ENCODE measurements at regions not wholly inside any gene's neighbourhood (a gene's known extent, or its start where the extent isn't known, plus 50 kb on each side); places are given as distances from the start of the nearest gene placed in this dataset.
A peak's percentile ranks its signal among the peaks of the same experiment; 100 is the strongest.

- DNase-seq (ENCODE audit: low read depth), result peak; percentile 17
Observed at GRCh38 chr2:12970861-12971260, 254.1 kb downstream of the TRIB2 start.

GRCh38 chr2:12971581-12972365 lies 255.0 kb downstream of the TRIB2 start:
- no peak for DNase-seq (ENCODE audit: low read depth)

GRCh38 chr2:12978066-12978835 lies 261.5 kb downstream of the TRIB2 start:
- DNase-seq (ENCODE audit: low read depth), result no peak

GRCh38 chr2:12979066-12979465 lies 262.3 kb downstream of the TRIB2 start:
- DNase-seq (ENCODE audit: low read depth), result no peak

DNA sequence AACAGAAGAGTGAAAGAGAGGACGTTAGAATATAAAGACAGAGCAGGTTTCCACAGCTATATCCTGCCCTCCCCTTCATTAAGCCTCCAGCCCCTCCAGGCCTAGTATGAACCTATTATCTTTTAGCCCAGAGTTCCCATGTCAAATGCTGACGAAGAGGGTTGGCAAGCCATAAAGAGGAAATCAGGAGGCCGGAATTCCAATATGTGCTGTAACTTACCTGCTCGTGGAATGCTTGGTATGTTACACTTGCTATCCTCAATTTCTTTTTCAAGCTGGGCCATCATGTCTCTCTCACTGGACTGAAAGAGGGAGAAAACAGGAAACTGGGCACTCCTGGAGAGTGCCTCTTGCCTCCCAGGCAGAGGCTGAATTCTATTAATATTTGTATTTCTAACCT lies 264.1 kb downstream of the TRIB2 start:
- DNase-seq (ENCODE audit: low read depth), result no peak

GRCh38 chr2:12982149-12982584 lies 265.4 kb downstream of the TRIB2 start:
- peak; percentile 16 for DNase-seq (ENCODE audit: low read depth)

DNA sequence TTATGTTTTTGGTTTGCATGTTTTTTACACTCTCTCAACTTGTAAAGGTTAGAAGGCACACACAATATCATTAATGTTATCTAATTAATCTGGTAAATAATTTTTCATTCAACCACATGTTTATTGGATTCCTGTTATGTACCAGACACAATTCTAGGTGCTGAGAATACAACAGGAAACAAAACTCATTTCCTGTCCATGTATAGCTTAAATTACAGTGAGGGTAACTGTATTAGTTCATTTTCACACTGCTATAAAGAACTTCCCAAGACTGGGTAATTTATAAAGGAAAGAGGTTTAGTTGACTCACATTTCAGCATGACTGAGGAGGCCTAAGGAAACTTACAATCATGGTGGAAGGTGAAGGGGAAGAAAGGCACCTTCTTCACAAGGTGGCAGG lies 270.5 kb downstream of the TRIB2 start:
- DNase-seq (ENCODE audit: low read depth), result no peak

DNA sequence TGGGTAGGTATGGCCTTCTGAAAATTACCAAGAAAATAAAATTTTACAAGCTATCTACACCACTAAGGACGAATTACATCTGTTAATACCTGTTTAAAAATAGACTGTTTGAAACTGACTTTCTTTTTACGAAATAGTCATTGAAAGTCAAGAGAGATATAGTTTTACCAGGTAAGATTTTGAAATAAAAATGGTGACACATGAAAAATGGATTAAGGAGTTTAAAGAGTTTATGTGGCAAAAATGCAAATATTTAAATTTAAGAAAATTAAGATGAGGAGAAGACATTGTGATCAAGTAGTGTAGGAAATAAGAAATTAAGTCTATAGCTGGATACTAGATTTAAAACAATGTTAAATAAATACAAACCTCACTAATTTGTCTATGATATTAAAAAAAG lies 271.5 kb downstream of the TRIB2 start:
- no peak for DNase-seq (ENCODE audit: low read depth)

- no peak for DNase-seq (ENCODE audit: low read depth)
Observed at GRCh38 chr2:12990523-12990922, 273.8 kb downstream of the TRIB2 start.

DNA sequence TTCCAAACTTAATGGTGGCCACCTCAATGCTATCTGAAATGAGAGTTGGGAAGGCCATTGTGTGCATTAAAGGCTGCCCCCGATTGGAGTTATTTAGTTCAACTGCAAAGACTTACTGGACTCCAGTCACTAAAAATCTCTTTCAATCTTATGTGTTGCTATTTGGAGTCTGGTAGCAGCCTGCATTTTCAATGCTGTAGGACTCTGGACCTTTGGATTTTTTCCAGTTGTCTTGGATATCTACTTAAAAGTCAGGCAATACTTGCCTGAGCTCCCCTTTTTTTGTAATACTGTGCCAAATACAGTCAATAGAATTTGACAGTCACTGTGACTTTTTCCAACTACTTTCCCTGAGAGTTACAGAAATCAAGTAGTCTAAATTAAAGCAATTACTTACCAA lies 281.9 kb downstream of the TRIB2 start:
- DNase-seq (ENCODE audit: low read depth), result no peak

DNA sequence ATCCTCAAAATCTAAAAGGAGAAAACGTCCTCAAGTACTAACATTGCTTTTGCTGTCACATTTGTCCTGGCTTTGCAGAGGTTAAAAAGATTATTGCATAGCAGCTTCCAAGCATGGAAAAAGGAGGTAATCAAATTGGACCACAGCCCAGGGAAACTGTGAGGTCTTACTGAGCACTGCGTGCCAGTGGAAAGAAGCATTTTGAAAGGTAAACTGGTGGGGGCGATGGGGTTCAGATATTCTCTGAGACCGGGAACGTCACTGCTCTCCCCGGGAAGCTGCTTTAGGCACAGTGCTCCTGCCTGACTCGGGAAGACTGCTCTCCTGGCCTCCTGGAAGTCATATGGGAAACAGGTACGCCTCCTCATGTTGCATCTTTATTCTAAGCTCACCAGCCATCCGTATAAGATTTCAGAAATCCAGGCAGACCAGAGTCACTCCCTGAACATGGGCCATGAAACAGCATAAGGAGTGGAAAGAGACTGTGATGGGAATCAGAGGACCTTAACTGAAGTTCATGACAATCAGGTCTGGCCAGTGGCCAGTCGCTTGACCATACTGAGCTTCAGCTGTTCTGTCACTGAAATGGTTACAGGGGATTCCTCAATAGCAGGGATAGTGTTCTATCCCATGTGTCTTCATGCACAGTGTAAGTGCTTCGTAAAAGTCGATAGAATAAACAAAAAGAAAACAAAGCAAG lies 284.1 kb downstream of the TRIB2 start:
- no peak for DNase-seq (ENCODE audit: low read depth)

- DNase-seq (ENCODE audit: low read depth), result no peak
Observed at GRCh38 chr2:13001408-13001807, 284.7 kb downstream of the TRIB2 start.

DNA sequence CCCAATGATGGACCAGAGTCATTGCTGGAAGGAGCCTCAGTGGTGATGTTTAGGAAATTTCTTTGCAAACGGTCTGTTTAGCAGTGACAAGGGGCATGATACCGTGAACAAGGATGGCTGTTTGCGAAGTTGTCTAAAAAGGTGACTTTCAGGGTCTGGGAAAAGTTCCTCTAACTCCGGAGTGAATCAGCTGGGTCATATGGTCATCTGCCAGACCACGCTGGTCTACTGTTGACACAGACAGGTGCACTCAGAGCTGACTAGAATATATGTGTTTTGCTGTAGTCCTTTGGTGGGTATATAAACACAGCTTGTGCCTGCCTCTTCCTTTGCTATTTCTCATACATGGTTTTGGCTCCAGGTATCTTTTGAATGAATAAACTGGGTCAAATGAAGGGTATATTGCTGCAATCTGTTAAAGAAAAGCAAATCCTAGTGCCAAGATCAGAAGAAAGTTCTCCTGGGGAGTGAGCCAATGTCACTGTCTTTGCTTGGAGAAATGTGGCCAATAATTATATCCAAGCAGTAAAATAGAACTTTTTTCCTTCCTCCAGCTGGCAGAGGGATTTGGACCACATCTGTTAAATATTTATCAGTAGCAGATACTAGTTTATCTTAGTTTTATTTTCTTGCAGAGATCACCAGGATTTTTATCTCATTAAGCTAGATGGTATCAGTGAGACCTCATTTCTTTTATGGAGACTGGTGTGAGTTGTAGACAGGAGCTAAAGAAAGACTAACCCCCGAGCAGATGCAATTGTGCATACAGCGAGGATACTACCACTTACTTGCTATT lies 286.0 kb downstream of the TRIB2 start:
- no peak for DNase-seq (ENCODE audit: low read depth)

GRCh38 chr2:13003500-13003899 lies 286.8 kb downstream of the TRIB2 start:
- DNase-seq (ENCODE audit: low read depth), result no peak

DNA sequence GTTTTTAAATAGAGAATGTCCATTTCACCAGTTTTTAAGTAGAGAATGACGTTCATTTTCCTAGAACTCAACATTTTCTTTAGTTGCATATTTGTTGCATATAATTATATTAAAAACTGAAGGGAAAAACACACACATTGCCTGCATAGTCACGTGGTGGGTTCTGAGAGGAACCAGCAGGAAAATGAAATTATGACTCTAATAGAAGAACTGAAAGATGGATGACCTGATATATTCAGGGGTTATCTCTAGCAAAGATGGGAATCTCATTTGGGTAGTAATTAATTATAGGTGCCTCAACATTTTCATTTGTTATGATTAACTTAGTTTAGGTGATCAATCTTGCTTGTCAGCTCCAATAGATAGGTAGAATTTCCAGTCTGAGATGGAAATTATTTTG lies 288.3 kb downstream of the TRIB2 start:
- DNase-seq (ENCODE audit: low read depth), result no peak

- peak; percentile 11 for DNase-seq (ENCODE audit: low read depth)
Observed at GRCh38 chr2:13005761-13006335, 289.1 kb downstream of the TRIB2 start.

DNA sequence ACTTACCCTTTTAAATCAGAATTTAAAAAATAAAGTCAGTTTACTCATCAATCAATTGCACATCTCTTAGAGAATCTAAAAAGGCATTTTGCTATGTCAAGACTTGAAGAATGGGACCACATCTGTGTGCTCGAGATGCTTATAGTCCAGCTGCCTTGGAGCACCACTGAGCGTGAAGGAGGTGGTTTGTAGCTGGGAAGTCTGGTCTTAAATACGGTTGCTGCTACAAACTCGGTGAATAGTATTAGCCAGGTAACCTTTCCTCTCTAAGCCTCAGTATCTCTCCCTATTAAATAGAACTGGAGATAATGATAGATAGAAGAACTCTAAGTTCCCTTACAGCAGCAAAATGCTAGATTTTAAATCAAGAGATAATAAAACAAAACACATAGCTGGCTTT lies 289.7 kb downstream of the TRIB2 start:
- no peak for DNase-seq (ENCODE audit: low read depth)

GRCh38 chr2:13006829-13007717 lies 290.3 kb downstream of the TRIB2 start:
- peak; percentile 49 for DNase-seq (ENCODE audit: low read depth)

GRCh38 chr2:13009027-13009642 lies 292.4 kb downstream of the TRIB2 start:
- DNase-seq (ENCODE audit: low read depth), result no peak

GRCh38 chr2:13010283-13010682 lies 293.5 kb downstream of the TRIB2 start:
- DNase-seq (ENCODE audit: low read depth), result no peak

All from stromal cell of bone marrow (primary cell).